OCI-LY3 (cell line): ENCODE measurements at regions not wholly inside any gene's neighbourhood (a gene's known extent, or its start where the extent isn't known, plus 50 kb on each side); places are given as distances from the start of the nearest gene placed in this dataset.

Experiments
- H2AFZ ChIP-seq: fragments of 200-600, 300-600 bp; shearing (Covaris generic); 2 replicates; pipeline ENCODE4 v1.6.0; 2014; ENCODE audit warnings: antibody characterized with exemption, low read depth, low read length
- H3K27ac ChIP-seq: fragments of 200-600, 300-600 bp; sonication (generic); 2 replicates; pipeline ENCODE4 v1.5.1; 2014; ENCODE audit warnings: mild to moderate bottlenecking, low read length, moderate library complexity, mixed read lengths
- H3K27me3 ChIP-seq: fragments of 200-600, 300-600 bp; sonication (generic); 2 replicates; pipeline ENCODE4 v1.6.1; 2014; ENCODE audit warnings: low read depth, low read length, mixed read lengths
- H3K36me3 ChIP-seq: fragments of 200-600, 300-600 bp; sonication (generic); replicated peaks from 2 replicates; pipeline ENCODE3; 2014; ENCODE audit warnings: low read depth, low read length, mixed read lengths
- H3K4me1 ChIP-seq: fragments of 300-600, 200-600 bp; sonication (generic); 2 replicates; pipeline ENCODE4 v1.6.1; 2014; ENCODE audit warnings: low read length, mixed read lengths
- H3K4me2 ChIP-seq: fragments of 200-600, 300-600 bp; sonication (generic); 2 replicates; pipeline ENCODE4 v1.6.1; 2014; ENCODE audit warnings: low read length, mixed read lengths
- H3K4me3 ChIP-seq: fragments of 300-600, 200-600 bp; sonication (generic); 2 replicates; pipeline ENCODE4 v1.5.1; 2014; ENCODE audit warnings: antibody characterized with exemption, mild to moderate bottlenecking, low read length, moderate library complexity
- H3K79me2 ChIP-seq: fragments of 300-600, 200-600 bp; shearing (Covaris generic); 2 replicates; pipeline ENCODE4 v1.6.1; 2014; ENCODE audit warnings: mild to moderate bottlenecking, low read length, mixed read lengths
- H3K9ac ChIP-seq: fragments of 300-600, 200-600 bp; shearing (Covaris generic); 2 replicates; pipeline ENCODE4 v1.6.0; 2014; ENCODE audit warnings: mild to moderate bottlenecking, low read length, moderate library complexity
- H3K9me3 ChIP-seq: fragments of 200-600, 300-600 bp; shearing (Covaris generic); 2 replicates; pipeline ENCODE4 v1.6.1; 2014; ENCODE audit warnings: low read length, mixed read lengths; ENCODE audit not compliant: insufficient read depth
- H4K20me1 ChIP-seq: fragments of 200-600, 300-600 bp; sonication (generic); 2 replicates; pipeline ENCODE4 v1.6.1; 2016; ENCODE audit warnings: low read length, mixed read lengths; ENCODE audit not compliant: insufficient read depth
- EZH2phosphoT487 ChIP-seq: fragments of 200-600 bp; shearing (Covaris generic); IDR thresholded peaks from 2 replicates; pipeline ENCODE4 v1.6.1; 2018; ENCODE audit warnings: antibody characterized with exemption, mixed run types, low read depth
- TF ChIP-seq, protein P1 (sequence below): fragments of 200-600, 300-600 bp; sonication (generic); IDR thresholded peaks from 2 replicates; pipeline ENCODE4 v1.5.1; 2014; ENCODE audit warnings: antibody characterized with exemption, low read length, low read depth

DNA sequence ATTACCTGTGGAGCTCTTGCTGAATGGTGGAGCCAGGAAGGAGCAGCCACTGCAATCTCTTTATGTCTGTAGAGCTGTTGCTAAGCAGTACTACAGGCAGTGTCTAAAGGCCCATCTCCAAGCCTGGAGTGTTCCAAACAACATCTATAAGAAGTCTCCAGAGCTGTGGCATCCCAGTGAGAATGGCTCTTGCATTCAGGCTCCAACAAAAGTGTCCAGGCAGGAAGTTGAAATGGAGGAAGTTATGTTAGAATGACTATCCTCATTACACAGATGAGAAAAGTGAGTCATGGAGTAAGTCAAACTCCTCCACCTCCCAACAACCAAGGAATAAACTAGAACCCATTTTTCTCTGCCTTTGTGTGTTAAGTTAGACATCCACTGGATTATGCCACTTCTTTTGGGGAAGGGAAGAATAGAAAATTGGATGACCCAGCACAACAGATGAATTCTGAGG is 288.5 kb upstream of the STXBP5 start:
- H2AFZ ChIP-seq: no peak overlapping the region
- no peaks in the 10 kb centered on the region for H3K27me3 ChIP-seq
- no peaks in the 10 kb centered on the region for H3K4me1 ChIP-seq
- no peaks in the 10 kb centered on the region for H4K20me1 ChIP-seq
- no peak overlapping the region for H3K4me3 ChIP-seq
- H3K4me2 ChIP-seq: no peak overlapping the region
- H3K27ac ChIP-seq: no peak overlapping the region
- no peaks in the 10 kb centered on the region for H3K9me3 ChIP-seq
- H3K9ac ChIP-seq: no peak overlapping the region
- H3K79me2 ChIP-seq: no peaks in the 10 kb centered on the region
- TF ChIP-seq EZH2phosphoT487: no peak
- TF ChIP-seq, protein P1, sequence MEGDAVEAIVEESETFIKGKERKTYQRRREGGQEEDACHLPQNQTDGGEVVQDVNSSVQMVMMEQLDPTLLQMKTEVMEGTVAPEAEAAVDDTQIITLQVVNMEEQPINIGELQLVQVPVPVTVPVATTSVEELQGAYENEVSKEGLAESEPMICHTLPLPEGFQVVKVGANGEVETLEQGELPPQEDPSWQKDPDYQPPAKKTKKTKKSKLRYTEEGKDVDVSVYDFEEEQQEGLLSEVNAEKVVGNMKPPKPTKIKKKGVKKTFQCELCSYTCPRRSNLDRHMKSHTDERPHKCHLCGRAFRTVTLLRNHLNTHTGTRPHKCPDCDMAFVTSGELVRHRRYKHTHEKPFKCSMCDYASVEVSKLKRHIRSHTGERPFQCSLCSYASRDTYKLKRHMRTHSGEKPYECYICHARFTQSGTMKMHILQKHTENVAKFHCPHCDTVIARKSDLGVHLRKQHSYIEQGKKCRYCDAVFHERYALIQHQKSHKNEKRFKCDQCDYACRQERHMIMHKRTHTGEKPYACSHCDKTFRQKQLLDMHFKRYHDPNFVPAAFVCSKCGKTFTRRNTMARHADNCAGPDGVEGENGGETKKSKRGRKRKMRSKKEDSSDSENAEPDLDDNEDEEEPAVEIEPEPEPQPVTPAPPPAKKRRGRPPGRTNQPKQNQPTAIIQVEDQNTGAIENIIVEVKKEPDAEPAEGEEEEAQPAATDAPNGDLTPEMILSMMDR: no peak
- no peaks in the 10 kb centered on the region for H3K36me3 ChIP-seq

DNA sequence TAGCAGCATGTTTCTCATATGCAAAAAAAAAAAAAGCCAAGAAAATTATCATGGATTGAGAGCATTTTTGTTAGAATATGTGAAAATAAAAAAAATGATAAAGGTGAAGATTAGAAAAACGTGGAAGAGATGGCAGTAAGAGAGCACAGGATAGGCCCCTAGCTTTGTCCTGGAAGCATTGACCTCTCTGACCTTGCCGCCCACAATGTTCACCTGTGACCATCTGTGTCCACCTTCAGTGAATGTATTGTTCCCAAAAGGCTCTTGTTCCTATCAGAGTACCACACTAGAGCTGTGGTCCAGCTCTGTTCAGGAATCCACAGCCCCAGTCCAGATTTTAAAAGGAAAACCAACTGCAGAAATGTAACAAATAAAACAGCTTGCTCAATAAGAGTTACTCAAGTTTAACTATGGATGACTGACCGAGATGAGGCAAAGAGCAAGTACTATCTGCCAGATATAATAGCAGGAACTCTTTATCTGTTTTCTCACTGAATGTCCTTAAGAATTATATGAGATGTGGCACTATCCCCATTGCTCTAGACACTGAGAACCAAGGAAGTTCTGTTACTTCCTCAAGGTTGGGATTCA is 287.7 kb upstream of the STXBP5 start:
- TF ChIP-seq EZH2phosphoT487: no peak
- TF ChIP-seq, protein P1: no peak
- Histone ChIP-seq H3K36me3 (no peaks in the 10 kb centered on the region), H3K9me3 (no peaks in the 10 kb centered on the region), H3K4me2 (no peak overlapping the region), H4K20me1 (no peaks in the 10 kb centered on the region), H3K9ac (no peak overlapping the region), H3K4me3 (no peak overlapping the region), H2AFZ (no peak overlapping the region), H3K27me3 (no peaks in the 10 kb centered on the region), H3K27ac (no peak overlapping the region), H3K4me1 (no peaks in the 10 kb centered on the region), H3K79me2 (no peaks in the 10 kb centered on the region)

DNA sequence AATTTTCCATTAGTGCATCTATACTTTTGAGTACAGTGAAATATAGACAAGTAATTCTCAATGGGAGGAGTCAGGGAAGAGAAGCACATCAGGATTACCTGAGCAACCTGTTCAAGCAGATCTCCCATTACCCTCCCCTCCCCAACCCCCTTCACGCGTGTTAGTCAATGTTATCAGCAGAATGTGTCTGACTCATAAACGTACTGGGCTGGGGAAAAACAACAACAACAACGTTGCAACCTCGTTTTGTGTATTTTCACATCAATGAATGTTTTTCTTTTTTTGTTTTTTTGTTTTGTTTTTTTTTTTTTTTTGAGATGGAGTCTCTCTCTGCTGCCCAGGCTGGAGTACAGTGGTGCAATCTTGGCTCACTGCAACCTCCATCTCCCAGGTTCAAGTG is 287.0 kb upstream of the STXBP5 start:
- Histone ChIP-seq H2AFZ (no peak overlapping the region), H3K27ac (no peak overlapping the region), H3K9me3 (no peaks in the 10 kb centered on the region), H3K27me3 (no peaks in the 10 kb centered on the region), H4K20me1 (no peaks in the 10 kb centered on the region), H3K4me1 (no peaks in the 10 kb centered on the region), H3K9ac (no peak overlapping the region), H3K36me3 (no peaks in the 10 kb centered on the region), H3K4me3 (no peak overlapping the region), H3K4me2 (no peak overlapping the region), H3K79me2 (no peaks in the 10 kb centered on the region)
- TF ChIP-seq, protein P1: no peak

DNA sequence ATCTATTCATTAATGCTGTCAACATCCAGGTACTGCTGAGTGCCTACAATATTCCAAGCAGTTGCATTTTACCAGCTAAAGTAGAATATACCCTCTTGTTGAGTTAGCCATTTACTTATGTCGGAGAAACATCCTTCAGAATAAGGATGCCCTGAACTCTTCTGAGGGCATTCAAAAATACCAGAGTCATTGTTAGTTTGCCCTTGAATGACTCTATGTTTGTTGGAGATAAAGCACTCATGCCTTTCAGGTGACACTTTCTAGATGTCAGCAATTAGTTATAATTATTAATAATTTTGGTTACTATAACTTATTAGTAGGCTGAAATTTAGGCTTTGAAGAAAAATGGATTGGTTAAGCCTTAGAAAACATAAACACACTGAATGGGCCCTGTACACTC is 286.2 kb upstream of the STXBP5 start:
- Histone ChIP-seq H2AFZ (no peak overlapping the region), H3K27me3 (no peaks in the 10 kb centered on the region), H3K36me3 (no peaks in the 10 kb centered on the region), H3K4me3 (no peak overlapping the region), H3K4me1 (no peaks in the 10 kb centered on the region), H4K20me1 (no peaks in the 10 kb centered on the region), H3K4me2 (no peak overlapping the region), H3K9ac (no peak overlapping the region), H3K9me3 (no peaks in the 10 kb centered on the region), H3K27ac (no peak overlapping the region), H3K79me2 (no peaks in the 10 kb centered on the region)
- TF ChIP-seq EZH2phosphoT487: no peak
- TF ChIP-seq, protein P1: no peak
